Endothelial cell of umbilical vein (primary cell): ENCODE measurements at regions not wholly inside any gene's neighbourhood (a gene's known extent, or its start where the extent isn't known, plus 50 kb on each side); places are given as distances from the start of the nearest gene placed in this dataset.

Source experiments
- BruUV-seq: library from RNA; stranded (reverse); fragments of 400-500 nt; replicated peaks from 2 replicates; lab custom pipeline; 2021; lab: Mats Ljungman, UMichigan
- CTCF ChIA-PET: fragments of 300-600, 350-600 bp; sonication (Branson Sonifier 250); formaldehyde crosslinking; loops from one replicate; lab custom pipeline; 2021; ENCODE audit warnings: antibody characterized with exemption, inconsistent platforms; lab: Charles Lee
- POLR2A ChIA-PET: fragments of 300-600, 350-600 bp; sonication (Branson Sonifier 250); formaldehyde crosslinking; loops from one replicate; lab custom pipeline; 2021; ENCODE audit warnings: antibody characterized with exemption, inconsistent platforms; lab: Charles Lee
- DNase-seq: peaks from one replicate; pipeline ENCODE4 v3.0.0-alpha.2; 2011; ENCODE audit warnings: low read depth, low spot score
- FAIRE-seq: peaks from 2 replicates; lab custom pipeline; 2011; peaks lifted over from hg19 to GRCh38; lab: Jason Lieb, UNC
- H2AFZ ChIP-seq: 2 replicates; pipeline ENCODE4 v1.6.0; 2012; ENCODE audit warnings: low read depth, low read length, control low read depth, inconsistent platforms
- H3K27ac ChIP-seq: 2 replicates; pipeline ENCODE4 v1.5.1; 2011; ENCODE audit warnings: low read depth, mild to moderate bottlenecking, control low read depth, low read length, moderate library complexity; ENCODE audit not compliant: insufficient read depth
- H3K27me3 ChIP-seq, 2 experiments: 2 replicates each; pipeline versions ENCODE4 v1.6.0 to v1.6.1; 2011; ENCODE audit warnings: low read length in 2 of 2, mixed read lengths in 1 of 2; ENCODE audit not compliant: control insufficient read depth in 2 of 2, insufficient read depth in 2 of 2
- H3K36me3 ChIP-seq, 2 experiments: 2 replicates in 1 of 2; 3 replicates in 1 of 2; pipeline ENCODE4 v1.5.1; 2011; ENCODE audit warnings: low read length in 2 of 2, mild to moderate bottlenecking in 1 of 2, moderate library complexity in 1 of 2; ENCODE audit not compliant: control insufficient read depth in 2 of 2, insufficient read depth in 2 of 2; ENCODE audit errors: extremely low read depth in 1 of 2
- H3K4me1 ChIP-seq: 3 replicates; pipeline ENCODE4 v1.5.1; 2011; ENCODE audit warnings: mild to moderate bottlenecking, low read length; ENCODE audit not compliant: control insufficient read depth, insufficient read depth; ENCODE audit errors: extremely low read depth
- H3K4me2 ChIP-seq: 2 replicates; pipeline ENCODE4 v1.6.1; 2011; ENCODE audit warnings: low read length, control low read depth, mixed read lengths; ENCODE audit not compliant: insufficient read depth
- H3K4me3 ChIP-seq, 3 experiments: fragments of 200-600 bp in 1 of 3; sonication (generic), shearing (Covaris generic) in 1 of 3; replicated peaks in 1 of 3; 2 replicates each; pipeline ENCODE4 v1.5.1; 2011 to 2016; ENCODE audit warnings: control low read depth in 3 of 3, low read length in 3 of 3, mild to moderate bottlenecking in 2 of 3, inconsistent platforms in 1 of 3, low read depth in 1 of 3, moderate library complexity in 1 of 3; ENCODE audit not compliant: insufficient read depth in 1 of 3
- H3K79me2 ChIP-seq: 2 replicates; pipeline ENCODE4 v1.6.0; 2012; ENCODE audit warnings: low read length, inconsistent platforms; ENCODE audit not compliant: control insufficient read depth, insufficient read depth
- H3K9ac ChIP-seq: replicated peaks from 2 replicates; pipeline ENCODE3; 2011; ENCODE audit warnings: low read length, control low read depth; ENCODE audit not compliant: insufficient read depth; ENCODE audit errors: extremely low read depth
- H3K9me1 ChIP-seq: replicated peaks from 3 replicates; pipeline ENCODE4 v1.6.0; 2011; ENCODE audit warnings: mild to moderate bottlenecking, low read length; ENCODE audit not compliant: control insufficient read depth, insufficient read depth; ENCODE audit errors: extremely low read depth
- H3K9me3 ChIP-seq: replicated peaks from 2 replicates; pipeline ENCODE4 v1.5.1; 2012; ENCODE audit warnings: low read length, inconsistent platforms; ENCODE audit not compliant: control insufficient read depth, insufficient read depth
- H4K20me1 ChIP-seq: replicated peaks from 2 replicates; pipeline ENCODE3; 2011; ENCODE audit warnings: mild to moderate bottlenecking, low read length; ENCODE audit not compliant: control insufficient read depth, insufficient read depth; ENCODE audit errors: extremely low read depth
- CTCF ChIP-seq, 2 donors: IDR thresholded peaks; 1 replicate in 1 of 2; 2 replicates in 1 of 2; pipeline ENCODE4 v1.5.1; 2011; ENCODE audit warnings: low read length in 2 of 2, mild to moderate bottlenecking in 2 of 2, moderate library complexity in 2 of 2, control low read depth in 1 of 2, inconsistent platforms in 1 of 2, low read depth in 1 of 2; ENCODE audit not compliant: insufficient read depth in 1 of 2; ENCODE audit errors: extremely low read depth in 1 of 2
- EZH2 ChIP-seq: IDR thresholded peaks from 2 replicates; pipeline ENCODE4 v1.6.1; 2012; ENCODE audit warnings: borderline replicate concordance, low read depth, mild to moderate bottlenecking, moderate library complexity, low read length, inconsistent platforms; ENCODE audit not compliant: severe bottlenecking
- FOS ChIP-seq: IDR thresholded peaks from 2 replicates; pipeline ENCODE4 v1.6.1; 2011; ENCODE audit warnings: mild to moderate bottlenecking, low read length, moderate library complexity, borderline replicate concordance; ENCODE audit not compliant: insufficient read depth
- GATA2 ChIP-seq: IDR thresholded peaks from 2 replicates; pipeline ENCODE4 v1.7.0; 2011; ENCODE audit warnings: low read depth, mild to moderate bottlenecking, moderate library complexity, mixed read lengths, low read length; ENCODE audit not compliant: insufficient read length, insufficient read depth
- JUN ChIP-seq: IDR thresholded peaks from 2 replicates; pipeline ENCODE4 v1.6.1; 2011; ENCODE audit warnings: borderline replicate concordance, low read depth; ENCODE audit not compliant: insufficient read length, insufficient read depth
- MYC ChIP-seq: IDR thresholded peaks from one replicate; pipeline ENCODE4 v1.6.1; 2011; ENCODE audit warnings: mild to moderate bottlenecking, low read depth, low read length
- POLR2A ChIP-seq: IDR thresholded peaks from 2 replicates; pipeline ENCODE4 v1.6.1; 2012; ENCODE audit warnings: low read depth, mild to moderate bottlenecking, control low read depth, low read length
- POLR2AphosphoS5 ChIP-seq: IDR thresholded peaks from 2 replicates; pipeline ENCODE4 v1.6.1; 2012; ENCODE audit warnings: low read depth, mild to moderate bottlenecking, control low read depth, low read length, moderate library complexity; ENCODE audit not compliant: insufficient read depth
- dilution Hi-C: fragments of 300-500 bp; cut with MboI; formaldehyde crosslinking; loops from one replicate; pipeline ENCODE4 v1.15.0; 2019; ENCODE audit warnings: low sequenced_read_pairs; ENCODE audit not compliant: extremely low pct_ligation_motif_present
- intact Hi-C: fragments of 100-400 bp; cut with micrococcal nuclease; formaldehyde crosslinking; loops from one replicate; pipeline ENCODE4 v1.10.0; 2022

DNA sequence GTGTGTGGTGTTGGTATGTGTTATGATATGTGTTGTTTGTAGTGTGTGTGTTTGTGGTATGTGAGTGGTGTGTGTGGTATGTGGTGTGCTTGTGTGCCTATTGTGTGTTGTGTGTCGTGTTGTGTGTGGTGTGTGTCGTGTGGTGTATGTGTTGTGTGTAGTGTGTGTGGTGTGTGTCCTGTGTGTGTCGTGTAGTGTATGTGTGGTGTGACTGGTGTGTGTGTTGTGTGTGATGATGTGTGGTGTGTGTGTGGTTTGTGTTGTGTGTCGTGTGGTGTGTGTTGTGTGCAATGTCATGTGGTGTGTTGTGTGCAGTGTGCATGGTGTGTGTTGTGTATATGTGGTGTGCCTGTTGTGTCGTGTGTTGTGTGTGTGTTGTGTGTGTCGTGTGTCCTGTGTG is 144.6 kb downstream of the DNAJB6 start:
- TF ChIP-seq GATA2 (no peak), JUN (no peak), FOS (no peak), CTCF (IDR thresholded peaks at IDR 0.05; ENCODE audit: extremely low read depth in 1 of 2, insufficient read depth in 1 of 2, low read depth in 1 of 2, low read length in 2 of 2) (no peak), MYC (no peak), POLR2A (no peak), EZH2 (no peak), POLR2AphosphoS5 (no peak)
- Histone ChIP-seq H3K36me3 (no peaks in the 10 kb centered on the region), H3K4me2 (no peak overlapping the region), H4K20me1 (no peaks in the 10 kb centered on the region), H3K27me3 (no peaks in the 10 kb centered on the region), H3K27ac (no peak overlapping the region), H3K9ac (no peak overlapping the region), H3K79me2 (no peaks in the 10 kb centered on the region), H3K4me3 (no peak overlapping the region), H3K4me1 (no peaks in the 10 kb centered on the region), H3K9me3 (no peaks in the 10 kb centered on the region), H3K9me1 (no peaks in the 10 kb centered on the region), H2AFZ (no peak overlapping the region)
- DNase-seq (no peak), FAIRE-seq (no peak)
- ChIA-PET POLR2A (no interaction called here), CTCF (no interaction called here)
- no TSS peak for BruUV-seq
- dilution Hi-C loops, result no loop called here
- intact Hi-C loops, result no loop called here
